ENCODE measurements at regions not wholly inside any gene's neighbourhood (a gene's known extent, or its start where the extent isn't known, plus 50 kb on each side); places are given as distances from the start of the nearest gene placed in this dataset.

DNA sequence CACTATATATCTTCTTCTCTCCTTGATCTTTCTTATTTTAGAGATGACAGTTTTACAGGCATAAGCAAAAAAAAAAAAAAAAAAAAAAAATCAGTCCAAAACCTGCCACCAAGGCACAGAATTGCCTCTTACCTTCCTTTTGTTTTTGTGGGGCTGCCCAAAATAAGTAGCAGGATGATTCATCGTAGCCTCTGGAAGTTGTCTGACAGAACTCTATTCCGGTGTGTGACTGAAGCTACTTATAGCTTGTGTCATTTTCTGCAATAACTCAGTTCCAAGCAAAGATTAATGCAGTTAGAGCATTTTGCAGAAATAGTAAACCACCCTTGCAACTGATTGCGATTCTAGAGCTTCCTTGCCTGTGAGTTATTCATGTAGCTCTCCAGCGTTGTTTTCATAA, 186.8 kb downstream of the KIF2B start:
- Histone ChIP-seq H3K4me2 (ENCODE audit: low read length) (no peak overlapping the region), H2AFZ (ENCODE audit: low read length) (no peak overlapping the region), H3K79me2 (ENCODE audit: insufficient read depth, low read depth, low read length) (no peaks in the 10 kb centered on the region), H4K20me1 (ENCODE audit: insufficient read depth, low read length) (no peaks in the 10 kb centered on the region), H3K9me2 (ENCODE audit: insufficient read depth, low read length) (no peaks in the 10 kb centered on the region), H3K36me3 (ENCODE audit: insufficient read depth, low read length) (no peaks in the 10 kb centered on the region), H3K4me3 (ENCODE audit: low read depth, low read length, poor library complexity, severe bottlenecking) (no peak overlapping the region), H3K9me3 (ENCODE audit: low read length) (no peaks in the 10 kb centered on the region), H3K27ac (ENCODE audit: low read depth, low read length, poor library complexity, severe bottlenecking) (no peak overlapping the region), H3K4me1 (ENCODE audit: insufficient read depth, low read length, poor library complexity, severe bottlenecking) (no peaks in the 10 kb centered on the region)
- DNase-seq (ENCODE audit: low spot score), result no peak
- BruUV-seq (replicated peaks), result no TSS peak
- CTCF ChIA-PET (ENCODE audit: unreplicated experiment), result no interaction called here
- TF ChIP-seq, protein P1, sequence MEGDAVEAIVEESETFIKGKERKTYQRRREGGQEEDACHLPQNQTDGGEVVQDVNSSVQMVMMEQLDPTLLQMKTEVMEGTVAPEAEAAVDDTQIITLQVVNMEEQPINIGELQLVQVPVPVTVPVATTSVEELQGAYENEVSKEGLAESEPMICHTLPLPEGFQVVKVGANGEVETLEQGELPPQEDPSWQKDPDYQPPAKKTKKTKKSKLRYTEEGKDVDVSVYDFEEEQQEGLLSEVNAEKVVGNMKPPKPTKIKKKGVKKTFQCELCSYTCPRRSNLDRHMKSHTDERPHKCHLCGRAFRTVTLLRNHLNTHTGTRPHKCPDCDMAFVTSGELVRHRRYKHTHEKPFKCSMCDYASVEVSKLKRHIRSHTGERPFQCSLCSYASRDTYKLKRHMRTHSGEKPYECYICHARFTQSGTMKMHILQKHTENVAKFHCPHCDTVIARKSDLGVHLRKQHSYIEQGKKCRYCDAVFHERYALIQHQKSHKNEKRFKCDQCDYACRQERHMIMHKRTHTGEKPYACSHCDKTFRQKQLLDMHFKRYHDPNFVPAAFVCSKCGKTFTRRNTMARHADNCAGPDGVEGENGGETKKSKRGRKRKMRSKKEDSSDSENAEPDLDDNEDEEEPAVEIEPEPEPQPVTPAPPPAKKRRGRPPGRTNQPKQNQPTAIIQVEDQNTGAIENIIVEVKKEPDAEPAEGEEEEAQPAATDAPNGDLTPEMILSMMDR (conservative IDR thresholded peaks at IDR 0.05; ENCODE audit: low read length), result no peak
- no peak for TF ChIP-seq EZH2phosphoT487 (IDR thresholded peaks at IDR 0.05; ENCODE audit: borderline replicate concordance, low read depth, low read length)
- intact Hi-C loops (cut with micrococcal nuclease; ENCODE audit: unreplicated experiment), result no loop called here
- POLR2A ChIA-PET, result no interaction called here

DNA sequence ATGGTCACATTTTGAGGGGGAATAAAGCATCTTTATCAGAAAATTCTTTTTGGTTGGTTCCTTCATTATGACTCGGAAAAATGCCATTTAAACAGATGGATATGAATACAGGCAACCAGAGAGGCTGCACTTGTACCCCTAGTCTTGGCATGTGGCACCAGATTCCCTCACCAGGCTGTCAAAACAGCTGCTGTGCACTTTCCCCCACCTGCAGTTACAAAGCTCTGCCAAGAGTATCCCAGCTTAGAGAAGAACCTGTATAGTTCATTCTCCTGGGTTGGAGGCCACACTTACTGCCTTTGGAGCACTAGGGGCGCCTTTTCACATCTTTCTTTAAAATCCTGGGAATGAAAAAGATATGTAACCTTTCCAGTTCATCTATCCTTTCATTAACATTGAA, 190.3 kb downstream of the KIF2B start:
- Histone ChIP-seq H4K20me1 (ENCODE audit: insufficient read depth, low read length) (no peaks in the 10 kb centered on the region), H3K27ac (ENCODE audit: low read depth, low read length, poor library complexity, severe bottlenecking) (no peak overlapping the region), H3K4me2 (ENCODE audit: low read length) (no peak overlapping the region), H2AFZ (ENCODE audit: low read length) (no peak overlapping the region), H3K79me2 (ENCODE audit: insufficient read depth, low read depth, low read length) (no peaks in the 10 kb centered on the region), H3K9me2 (ENCODE audit: insufficient read depth, low read length) (no peaks in the 10 kb centered on the region), H3K4me1 (ENCODE audit: insufficient read depth, low read length, poor library complexity, severe bottlenecking) (no peaks in the 10 kb centered on the region), H3K36me3 (ENCODE audit: insufficient read depth, low read length) (no peaks in the 10 kb centered on the region), H3K9me3 (ENCODE audit: low read length) (no peaks in the 10 kb centered on the region), H3K4me3 (ENCODE audit: low read depth, low read length, poor library complexity, severe bottlenecking) (no peak overlapping the region)
- POLR2A ChIA-PET, result interaction anchor here (0.6 to 1.2 kb wide), 2 partner anchors 15 to 1074 kb away, joined by 3 read pairs; no protein-coding TSS in a partner anchor
- no peak for DNase-seq (ENCODE audit: low spot score)
- intact Hi-C loops (cut with micrococcal nuclease; ENCODE audit: unreplicated experiment), result no loop called here
- no TSS peak for BruUV-seq (replicated peaks)
- CTCF ChIA-PET (ENCODE audit: unreplicated experiment), result no interaction called here
- TF ChIP-seq EZH2phosphoT487 (IDR thresholded peaks at IDR 0.05; ENCODE audit: borderline replicate concordance, low read depth, low read length), result no peak
- TF ChIP-seq, protein P1 (conservative IDR thresholded peaks at IDR 0.05; ENCODE audit: low read length), result no peak

DNA sequence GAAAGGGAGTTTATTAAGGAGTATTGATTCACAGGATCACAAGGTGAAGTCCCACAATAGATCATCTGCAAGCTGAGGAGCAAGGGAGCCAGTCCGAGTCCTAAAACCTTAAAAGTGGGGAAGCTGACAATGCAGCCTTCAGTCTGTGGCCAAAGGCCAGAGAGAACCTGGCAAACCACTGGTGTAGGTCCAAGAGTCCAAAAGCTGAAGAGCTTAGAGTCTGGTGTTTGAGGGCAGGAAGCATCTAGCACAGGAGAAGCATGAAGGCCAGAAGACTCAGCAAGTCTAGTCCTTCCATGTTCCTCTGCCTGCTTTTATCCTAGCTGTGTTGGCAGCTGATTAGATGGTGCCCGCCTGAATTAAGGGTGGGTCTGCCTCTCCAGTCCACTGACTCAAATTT, 193.0 kb downstream of the KIF2B start:
- Histone ChIP-seq H3K4me1 (ENCODE audit: insufficient read depth, low read length, poor library complexity, severe bottlenecking) (no peaks in the 10 kb centered on the region), H3K27ac (ENCODE audit: low read depth, low read length, poor library complexity, severe bottlenecking) (no peak overlapping the region), H3K4me2 (ENCODE audit: low read length) (no peak overlapping the region), H3K4me3 (ENCODE audit: low read depth, low read length, poor library complexity, severe bottlenecking) (no peak overlapping the region), H3K9me2 (ENCODE audit: insufficient read depth, low read length) (no peaks in the 10 kb centered on the region; the same call in 1 of the 2 replicates), H4K20me1 (ENCODE audit: insufficient read depth, low read length) (no peaks in the 10 kb centered on the region), H3K9me3 (ENCODE audit: low read length) (no peaks in the 10 kb centered on the region), H3K79me2 (ENCODE audit: insufficient read depth, low read depth, low read length) (no peaks in the 10 kb centered on the region), H2AFZ (ENCODE audit: low read length) (no peak overlapping the region), H3K36me3 (ENCODE audit: insufficient read depth, low read length) (no peaks in the 10 kb centered on the region)
- DNase-seq (ENCODE audit: low spot score), result no peak
- no peak for TF ChIP-seq EZH2phosphoT487 (IDR thresholded peaks at IDR 0.05; ENCODE audit: borderline replicate concordance, low read depth, low read length)
- TF ChIP-seq, protein P1 (conservative IDR thresholded peaks at IDR 0.05; ENCODE audit: low read length), result no peak
- CTCF ChIA-PET (ENCODE audit: unreplicated experiment), result no interaction called here
- intact Hi-C loops (cut with micrococcal nuclease; ENCODE audit: unreplicated experiment), result no loop called here
- BruUV-seq (replicated peaks), result no TSS peak
- POLR2A ChIA-PET, result interaction anchor here (0.6 kb wide), 1 partner anchor 223 kb away, joined by 6 read pairs; no protein-coding TSS in a partner anchor
